ENCODE measurements at regions not wholly inside any gene's neighbourhood (a gene's known extent, or its start where the extent isn't known, plus 50 kb on each side); places are given as distances from the start of the nearest gene placed in this dataset.
"Not testable (repeated sequence)": the region's sequence is repeated elsewhere in the genome, so short reads cannot be mapped to it uniquely, and the experiment has no call there.

DNA sequence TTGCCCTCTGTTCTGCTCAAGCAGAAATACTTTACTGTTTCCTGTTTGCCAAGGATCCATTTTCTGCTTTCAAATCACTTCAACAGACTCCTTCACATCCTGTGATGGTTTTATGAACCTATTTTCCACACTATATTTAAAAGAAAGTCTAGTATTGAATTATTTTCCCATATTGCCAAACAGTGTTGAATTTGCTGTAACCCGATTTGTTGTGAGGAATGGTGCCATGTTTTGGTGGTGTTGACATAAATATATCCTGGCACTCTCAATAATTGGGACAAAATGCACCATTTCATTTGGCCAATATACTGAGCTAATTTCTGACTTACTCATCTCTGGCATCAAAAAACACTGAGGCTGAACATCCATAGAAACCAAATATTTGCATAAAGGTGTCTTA is 615.4 kb upstream of the SEMA3D start:
- TF ChIP-seq, protein P1, sequence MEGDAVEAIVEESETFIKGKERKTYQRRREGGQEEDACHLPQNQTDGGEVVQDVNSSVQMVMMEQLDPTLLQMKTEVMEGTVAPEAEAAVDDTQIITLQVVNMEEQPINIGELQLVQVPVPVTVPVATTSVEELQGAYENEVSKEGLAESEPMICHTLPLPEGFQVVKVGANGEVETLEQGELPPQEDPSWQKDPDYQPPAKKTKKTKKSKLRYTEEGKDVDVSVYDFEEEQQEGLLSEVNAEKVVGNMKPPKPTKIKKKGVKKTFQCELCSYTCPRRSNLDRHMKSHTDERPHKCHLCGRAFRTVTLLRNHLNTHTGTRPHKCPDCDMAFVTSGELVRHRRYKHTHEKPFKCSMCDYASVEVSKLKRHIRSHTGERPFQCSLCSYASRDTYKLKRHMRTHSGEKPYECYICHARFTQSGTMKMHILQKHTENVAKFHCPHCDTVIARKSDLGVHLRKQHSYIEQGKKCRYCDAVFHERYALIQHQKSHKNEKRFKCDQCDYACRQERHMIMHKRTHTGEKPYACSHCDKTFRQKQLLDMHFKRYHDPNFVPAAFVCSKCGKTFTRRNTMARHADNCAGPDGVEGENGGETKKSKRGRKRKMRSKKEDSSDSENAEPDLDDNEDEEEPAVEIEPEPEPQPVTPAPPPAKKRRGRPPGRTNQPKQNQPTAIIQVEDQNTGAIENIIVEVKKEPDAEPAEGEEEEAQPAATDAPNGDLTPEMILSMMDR (IDR thresholded peaks at IDR 0.05): no peak
- TF ChIP-seq POLR2A (IDR thresholded peaks at IDR 0.05): no peak
- Histone ChIP-seq H3K27ac (no peak overlapping the region), H3K9me3 (peaks cover 0 to 5% (median 0%) of the 10 kb centered on the region in 12 donors), H3K27me3 (no peaks in the 10 kb centered on the region), H3K4me1 (no peaks in the 10 kb centered on the region), H3K36me3 (no peaks in the 10 kb centered on the region), H3K4me3 (no peak overlapping the region)
- no peak for ATAC-seq
- no peak for DNase-seq
- intact Hi-C loops (cut with DNase I): no loop called here
- WGBS, 4 donors: 76 to 81% (median 78%) methylated on average over 1 of the region's 1 CpG

DNA sequence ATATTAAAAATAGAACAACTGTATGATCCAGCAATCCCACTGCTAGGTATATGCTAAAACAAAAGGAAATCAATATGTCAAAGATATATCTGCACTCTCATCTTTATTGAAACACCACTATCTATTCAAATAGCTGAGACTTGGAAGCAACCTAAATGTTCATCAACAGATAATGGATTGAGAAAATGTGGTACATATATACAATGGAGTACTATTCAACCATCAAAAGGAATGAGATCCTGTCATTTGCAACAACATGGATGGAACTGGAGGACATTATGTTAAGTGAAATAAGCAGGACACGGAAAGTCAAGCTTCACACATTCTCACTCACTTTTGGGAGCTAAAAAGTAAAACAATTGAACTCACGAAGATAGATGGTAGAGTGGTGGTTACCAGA is 610.1 kb upstream of the SEMA3D start:
- no peak for DNase-seq
- intact Hi-C loops (cut with DNase I): no loop called here
- TF ChIP-seq POLR2A (IDR thresholded peaks at IDR 0.05): no peak
- TF ChIP-seq, protein P1 (IDR thresholded peaks at IDR 0.05): no peak
- no peaks in the 10 kb centered on the region for H3K36me3 ChIP-seq
- no peak overlapping the region for H3K27ac ChIP-seq
- H3K4me3 ChIP-seq: no peak overlapping the region
- H3K9me3 ChIP-seq: peaks cover 0 to 11% (median 0%) of the 10 kb centered on the region in 12 donors
- H3K27me3 ChIP-seq: no peaks in the 10 kb centered on the region
- no peaks in the 10 kb centered on the region for H3K4me1 ChIP-seq
- no peak for ATAC-seq
- WGBS, 4 donors: 77 to 84% (median 80%) methylated on average over 2 of the region's 2 CpGs

DNA sequence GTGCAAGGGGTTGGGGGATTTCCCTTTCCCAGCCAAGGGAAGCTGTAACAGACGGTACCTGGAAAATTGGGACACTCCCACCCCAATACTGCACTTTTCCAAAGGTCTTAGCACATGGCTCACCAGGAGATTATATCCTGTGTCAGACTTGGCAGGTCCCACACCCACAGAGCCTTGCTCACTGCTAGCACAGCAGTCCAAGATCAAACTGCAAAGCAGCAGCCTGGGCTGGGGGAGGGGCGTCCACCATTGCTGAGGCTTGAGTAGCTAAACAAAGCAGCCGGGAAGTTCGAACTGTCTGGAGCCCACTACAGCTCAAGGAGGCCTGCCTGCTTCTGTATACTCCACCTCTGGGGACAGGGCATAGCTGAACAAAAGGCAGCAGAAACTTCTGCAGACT is 604.2 kb upstream of the SEMA3D start:
- H3K27me3 ChIP-seq; H3K4me3 ChIP-seq; H3K4me1 ChIP-seq; H3K36me3 ChIP-seq; DNase-seq; ATAC-seq; H3K27ac ChIP-seq; intact Hi-C loops (cut with DNase I): not testable (repeated sequence)
- peaks cover 0 to 14% (median 0%) of the 10 kb centered on the region in 12 donors for H3K9me3 ChIP-seq
- 83 to 85% (median 84%) methylated on average over 4 of the region's 4 CpGs for WGBS, 4 donors

DNA sequence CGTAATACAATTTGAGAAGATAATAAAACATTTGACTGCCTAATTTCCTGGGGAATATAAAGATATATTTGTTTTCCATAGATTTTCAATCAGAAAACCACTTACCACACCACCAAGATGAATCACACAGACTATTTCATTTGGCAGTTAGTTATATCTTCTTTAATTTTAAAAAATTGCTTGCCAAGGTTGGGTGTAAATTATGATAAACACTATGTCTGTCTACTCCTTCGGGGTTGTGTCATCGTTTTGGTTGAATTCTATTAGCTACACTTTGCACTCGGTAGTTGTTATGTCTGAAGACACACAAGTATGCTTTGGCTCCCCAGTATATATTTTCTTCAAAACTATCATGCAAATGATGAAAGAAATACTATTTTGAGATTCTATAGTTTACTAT is 594.8 kb upstream of the SEMA3D start:
- no peaks in the 10 kb centered on the region for H3K27me3 ChIP-seq
- H3K9me3 ChIP-seq: peaks cover 0 to 17% (median 4%) of the 10 kb centered on the region in 12 donors
- intact Hi-C loops (cut with DNase I): no loop called here
- TF ChIP-seq, protein P1 (IDR thresholded peaks at IDR 0.05): no peak
- no peak for TF ChIP-seq POLR2A (IDR thresholded peaks at IDR 0.05)
- no peak overlapping the region for H3K27ac ChIP-seq
- DNase-seq (no peak), ATAC-seq (no peak)
- no peak overlapping the region for H3K4me3 ChIP-seq
- H3K36me3 ChIP-seq: no peaks in the 10 kb centered on the region
- H3K4me1 ChIP-seq: no peaks in the 10 kb centered on the region
- WGBS, 4 donors: 60 to 75% (median 68%) methylated on average over 4 of the region's 4 CpGs

DNA sequence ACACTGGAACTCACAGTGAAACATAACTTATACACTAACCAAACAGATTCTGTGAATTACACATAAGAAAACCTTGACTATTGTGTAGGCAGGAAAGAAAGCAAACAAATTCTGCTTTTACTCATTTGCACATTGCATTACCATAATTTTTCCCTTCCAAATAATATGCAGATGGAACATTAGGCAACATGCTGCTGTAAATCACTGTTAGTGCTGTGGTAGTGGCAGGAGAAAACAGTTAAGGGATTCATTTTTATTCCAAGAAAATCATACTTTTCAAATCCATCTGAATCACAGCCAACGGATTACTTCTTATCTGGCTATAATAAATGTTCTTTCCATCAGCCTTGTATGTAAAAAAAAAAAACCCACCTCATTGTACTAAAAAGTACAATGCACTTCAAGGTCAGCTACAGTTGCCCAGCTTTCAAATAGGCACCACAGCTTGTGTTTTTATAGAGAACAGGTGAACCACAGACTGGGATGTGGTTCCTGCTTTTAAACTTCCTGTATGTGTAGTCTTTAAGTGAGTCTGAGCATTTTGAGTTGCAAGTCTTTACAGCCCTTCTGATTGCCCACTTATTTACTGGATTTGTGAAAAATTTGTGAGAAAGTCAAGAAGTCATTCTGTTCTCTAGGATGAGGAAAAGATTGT is 590.0 kb upstream of the SEMA3D start:
- H3K27ac ChIP-seq: no peak overlapping the region
- no peaks in the 10 kb centered on the region for H3K9me3 ChIP-seq
- DNase-seq (no peak), ATAC-seq (no peak)
- H3K27me3 ChIP-seq: no peaks in the 10 kb centered on the region
- intact Hi-C loops (cut with DNase I): no loop called here
- H3K4me1 ChIP-seq: no peaks in the 10 kb centered on the region
- no peak for TF ChIP-seq POLR2A (IDR thresholded peaks at IDR 0.05)
- TF ChIP-seq, protein P1 (IDR thresholded peaks at IDR 0.05): no peak
- no peaks in the 10 kb centered on the region for H3K36me3 ChIP-seq
- no peak overlapping the region for H3K4me3 ChIP-seq
- 37 to 59% (median 44%) methylated on average over 1 of the region's 1 CpG for WGBS, 4 donors

Data from heart left ventricle (tissue), 16 donors.